GM12891 (cell line): ENCODE measurements at regions not wholly inside any gene's neighbourhood (a gene's known extent, or its start where the extent isn't known, plus 50 kb on each side); places are given as distances from the start of the nearest gene placed in this dataset.

ENCODE experiments used
- POLR2A ChIP-seq: IDR thresholded peaks from 2 replicates; pipeline ENCODE4 v1.6.1; 2011; ENCODE audit warnings: low read depth, low read length, control low read depth
- TAF1 ChIP-seq: IDR thresholded peaks from 2 replicates; pipeline ENCODE4 v1.6.1; 2011; ENCODE audit warnings: low read depth, low read length, control low read depth

DNA sequence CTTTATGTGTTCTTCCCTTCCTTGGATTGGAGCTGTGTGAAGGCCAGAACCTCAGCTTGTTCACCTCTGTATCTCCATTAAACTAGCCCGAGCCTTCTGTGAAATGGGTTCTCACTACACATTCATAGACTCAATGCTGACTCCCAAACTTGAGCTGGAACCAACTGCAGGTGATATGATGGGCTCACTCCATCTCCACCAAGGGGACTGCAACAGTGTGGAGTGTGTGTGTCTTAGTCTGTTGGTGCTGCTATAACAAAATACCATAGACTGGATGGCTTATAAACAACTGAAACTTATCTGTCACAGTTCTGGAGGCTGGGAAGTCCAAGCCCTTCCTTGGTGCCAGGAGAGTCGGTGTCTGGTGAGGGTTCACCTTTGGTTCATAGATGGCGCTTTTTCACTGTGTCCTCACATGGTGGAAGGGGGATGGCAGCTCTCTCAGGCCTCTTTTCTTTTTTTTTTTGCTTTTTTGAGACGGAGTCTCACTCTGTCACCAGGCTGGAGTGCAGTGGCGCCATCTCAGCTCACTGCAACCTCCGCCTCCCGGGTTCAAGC is 94.2 kb upstream of the MAP4K3 start:
- TF ChIP-seq POLR2A (no peak), TAF1 (no peak)
